SK-N-SH treated with all-trans-retinoic acid at 6 μM for 48 hours (cell line): ENCODE measurements at regions not wholly inside any gene's neighbourhood (a gene's known extent, or its start where the extent isn't known, plus 50 kb on each side); places are given as distances from the start of the nearest gene placed in this dataset.

ENCODE experiments used
- ATAC-seq: fragments of 200-7000 bp; cut with Tn5 transposase; 3 replicates; pipeline ENCODE4 v1.9.1; 2020; ENCODE audit warnings: mild to moderate bottlenecking, moderate library complexity
- ARNTL ChIP-seq: fragments of 450-650 bp; formaldehyde crosslinking; IDR thresholded peaks from 2 replicates; pipeline ENCODE4 v1.5.0; 2020; ENCODE audit warnings: low read depth, mild to moderate bottlenecking, moderate library complexity, borderline replicate concordance
- BACH2 ChIP-seq: fragments of 250-450 bp; sonication (Bioruptor Pico); IDR thresholded peaks from 2 replicates; pipeline ENCODE4 v1.9.0; 2021; ENCODE audit warnings: mild to moderate bottlenecking, borderline replicate concordance
- CSDC2 ChIP-seq: fragments of 250-450 bp; sonication (Bioruptor Pico); IDR thresholded peaks from 2 replicates; pipeline ENCODE4 v1.5.0; 2020; ENCODE audit warnings: mild to moderate bottlenecking, moderate library complexity
- ESRRG ChIP-seq: fragments of 250-450 bp; sonication (Bioruptor Pico); IDR thresholded peaks from 2 replicates; pipeline ENCODE4 v1.6.1; 2021; ENCODE audit warnings: mild to moderate bottlenecking
- GLIS3 ChIP-seq: fragments of 250-450 bp; sonication (Bioruptor Pico); IDR thresholded peaks from 2 replicates; pipeline ENCODE4 v1.5.0; 2020; ENCODE audit warnings: mild to moderate bottlenecking, moderate library complexity
- ISL1 ChIP-seq: fragments of 250-450 bp; sonication (Bioruptor Pico); IDR thresholded peaks from 2 replicates; pipeline ENCODE4 v2.1.2; 2022; ENCODE audit warnings: mild to moderate bottlenecking, moderate library complexity
- OSR1 ChIP-seq: fragments of 250-450 bp; sonication (Bioruptor Pico); IDR thresholded peaks from 2 replicates; pipeline ENCODE4 v1.8.0; 2022; ENCODE audit warnings: moderate library complexity, mild to moderate bottlenecking, inconsistent platforms
- PPARA ChIP-seq: fragments of 250-450 bp; sonication (Bioruptor Pico); IDR thresholded peaks from 2 replicates; pipeline ENCODE4 v1.5.0; 2020; ENCODE audit warnings: mild to moderate bottlenecking, borderline replicate concordance
- RARB ChIP-seq: fragments of 250-450 bp; sonication (Bioruptor Pico); IDR thresholded peaks from 2 replicates; pipeline ENCODE4 v1.8.0; 2021; ENCODE audit warnings: mild to moderate bottlenecking, moderate library complexity
- SNAI2 ChIP-seq: fragments of 250-450 bp; sonication (Bioruptor Pico); IDR thresholded peaks from 2 replicates; pipeline ENCODE4 v1.5.0; 2020; ENCODE audit warnings: mild to moderate bottlenecking, moderate library complexity
- TOX ChIP-seq: fragments of 250-450 bp; sonication (Bioruptor Pico); IDR thresholded peaks from 2 replicates; pipeline ENCODE4 v1.8.0; 2021; ENCODE audit warnings: mild to moderate bottlenecking, moderate library complexity, borderline replicate concordance
- ZC3H10 ChIP-seq: fragments of 250-450 bp; sonication (Bioruptor Pico); IDR thresholded peaks from 2 replicates; pipeline ENCODE4 v1.5.1; 2021; ENCODE audit warnings: mild to moderate bottlenecking, moderate library complexity
- ZFP3 ChIP-seq: fragments of 250-450 bp; sonication (Bioruptor Pico); IDR thresholded peaks from 2 replicates; pipeline ENCODE4 v1.5.0; 2020; ENCODE audit warnings: mild to moderate bottlenecking, moderate library complexity
- ZFP30 ChIP-seq: fragments of 450-650 bp; formaldehyde crosslinking; IDR thresholded peaks from 2 replicates; pipeline ENCODE4 v1.5.0; 2022; ENCODE audit warnings: mild to moderate bottlenecking, moderate library complexity
- ZNF565 ChIP-seq: fragments of 450-650 bp; formaldehyde crosslinking; conservative IDR thresholded peaks from 2 replicates; pipeline ENCODE4 v1.5.0; 2020; ENCODE audit warnings: low read depth, mild to moderate bottlenecking, moderate library complexity
- ZNF70 ChIP-seq: fragments of 450-650 bp; formaldehyde crosslinking; IDR thresholded peaks from 2 replicates; pipeline ENCODE4 v1.5.0; 2020; ENCODE audit warnings: mild to moderate bottlenecking, moderate library complexity
- TF ChIP-seq, protein P1 (sequence below): fragments of 250-450 bp; sonication (Bioruptor Pico); IDR thresholded peaks from 2 replicates; pipeline ENCODE4 v1.8.0; 2020; ENCODE audit warnings: mild to moderate bottlenecking, moderate library complexity, borderline replicate concordance
- TF ChIP-seq, protein P2 (sequence below): fragments of 250-450 bp; sonication (Bioruptor Pico); IDR thresholded peaks from 2 replicates; pipeline ENCODE4 v1.5.1; 2020; ENCODE audit warnings: low read depth, mild to moderate bottlenecking, moderate library complexity
- TF ChIP-seq, protein P3 (sequence below): fragments of 250-450 bp; sonication (Bioruptor Pico); IDR thresholded peaks from 2 replicates; pipeline ENCODE4 v1.5.1; 2021; ENCODE audit warnings: mild to moderate bottlenecking, moderate library complexity
- TF ChIP-seq, protein P4 (sequence below): fragments of 250-450 bp; sonication (Bioruptor Pico); IDR thresholded peaks from 2 replicates; pipeline ENCODE4 v1.5.0; 2020; ENCODE audit warnings: mild to moderate bottlenecking, moderate library complexity
- TF ChIP-seq, protein P5 (sequence below): fragments of 250-450 bp; sonication (Bioruptor Pico); IDR thresholded peaks from 2 replicates; pipeline ENCODE4 v1.8.0; 2021; ENCODE audit warnings: low read depth, mild to moderate bottlenecking, moderate library complexity, borderline replicate concordance

DNA sequence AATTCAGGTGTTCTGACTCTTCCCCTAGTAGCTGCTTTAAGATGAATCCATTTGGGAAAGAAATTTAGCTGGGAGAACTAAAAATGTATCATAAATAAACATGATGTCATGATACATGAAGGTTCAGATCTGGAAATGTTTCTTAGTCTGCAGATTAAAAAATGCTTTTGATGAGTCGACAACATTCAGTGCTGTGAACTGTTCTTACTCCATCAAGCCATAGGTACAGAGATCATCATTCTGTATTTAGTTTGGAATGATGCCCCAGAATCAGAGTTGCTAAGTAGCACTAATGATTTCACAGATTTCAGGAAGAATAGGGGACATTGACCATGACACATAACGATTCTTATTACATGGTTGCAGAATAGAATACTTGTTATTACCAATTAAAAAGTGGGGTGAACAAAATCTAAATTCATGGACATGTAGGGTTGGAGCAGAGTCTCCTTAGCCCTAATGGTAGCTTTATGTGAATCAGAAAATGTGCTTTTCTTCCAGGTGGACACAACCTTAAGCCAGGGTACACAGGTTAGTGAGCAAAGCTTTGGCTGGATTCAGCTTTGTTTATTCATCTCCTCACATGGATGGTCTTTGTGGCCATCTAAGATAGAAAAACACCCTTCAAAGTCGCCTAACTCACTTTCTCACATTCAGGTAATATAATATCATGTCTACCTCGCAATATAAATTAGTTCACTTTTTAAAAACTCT, 205.4 kb upstream of the SEL1L start:
- TF ChIP-seq PPARA (CRISPR knock-in tag) (no peak), ARNTL (no peak), ISL1 (CRISPR knock-in tag) (no peak), TOX (CRISPR knock-in tag) (no peak), ZNF70 (CRISPR knock-in tag) (no peak), ZFP30 (CRISPR knock-in tag) (no peak), ZNF565 (CRISPR knock-in tag) (no peak)
- TF ChIP-seq, protein P1, sequence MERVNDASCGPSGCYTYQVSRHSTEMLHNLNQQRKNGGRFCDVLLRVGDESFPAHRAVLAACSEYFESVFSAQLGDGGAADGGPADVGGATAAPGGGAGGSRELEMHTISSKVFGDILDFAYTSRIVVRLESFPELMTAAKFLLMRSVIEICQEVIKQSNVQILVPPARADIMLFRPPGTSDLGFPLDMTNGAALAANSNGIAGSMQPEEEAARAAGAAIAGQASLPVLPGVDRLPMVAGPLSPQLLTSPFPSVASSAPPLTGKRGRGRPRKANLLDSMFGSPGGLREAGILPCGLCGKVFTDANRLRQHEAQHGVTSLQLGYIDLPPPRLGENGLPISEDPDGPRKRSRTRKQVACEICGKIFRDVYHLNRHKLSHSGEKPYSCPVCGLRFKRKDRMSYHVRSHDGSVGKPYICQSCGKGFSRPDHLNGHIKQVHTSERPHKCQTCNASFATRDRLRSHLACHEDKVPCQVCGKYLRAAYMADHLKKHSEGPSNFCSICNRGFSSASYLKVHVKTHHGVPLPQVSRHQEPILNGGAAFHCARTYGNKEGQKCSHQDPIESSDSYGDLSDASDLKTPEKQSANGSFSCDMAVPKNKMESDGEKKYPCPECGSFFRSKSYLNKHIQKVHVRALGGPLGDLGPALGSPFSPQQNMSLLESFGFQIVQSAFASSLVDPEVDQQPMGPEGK (CRISPR knock-in tag): no peak
- ATAC-seq: no peak

DNA sequence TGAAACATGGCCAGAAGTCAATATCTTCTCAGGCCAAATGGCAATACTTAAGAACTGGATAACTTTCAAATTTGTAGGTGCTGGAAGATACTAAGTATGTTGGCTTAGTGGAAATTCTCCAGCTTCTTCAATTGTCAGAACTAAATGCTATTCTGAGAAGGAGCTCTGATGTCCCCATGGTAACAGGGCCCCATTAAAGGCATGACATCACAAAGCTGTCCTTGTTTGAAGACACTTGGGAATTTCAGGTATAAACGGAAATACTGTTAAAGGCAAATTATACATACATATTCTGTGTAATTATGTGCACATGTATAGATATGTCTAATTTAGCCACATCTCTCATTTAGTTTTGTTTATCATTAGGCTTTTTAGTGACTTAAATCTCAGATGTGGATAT, 210.0 kb upstream of the SEL1L start:
- no peak for ATAC-seq
- TF ChIP-seq PPARA (CRISPR knock-in tag) (no peak), TOX (CRISPR knock-in tag) (no peak), CSDC2 (CRISPR knock-in tag) (no peak), GLIS3 (CRISPR knock-in tag) (no peak), ESRRG (CRISPR knock-in tag) (no peak), ZFP3 (no peak), BACH2 (no peak), OSR1 (CRISPR knock-in tag) (no peak), ARNTL (no peak)
- TF ChIP-seq, protein P2, sequence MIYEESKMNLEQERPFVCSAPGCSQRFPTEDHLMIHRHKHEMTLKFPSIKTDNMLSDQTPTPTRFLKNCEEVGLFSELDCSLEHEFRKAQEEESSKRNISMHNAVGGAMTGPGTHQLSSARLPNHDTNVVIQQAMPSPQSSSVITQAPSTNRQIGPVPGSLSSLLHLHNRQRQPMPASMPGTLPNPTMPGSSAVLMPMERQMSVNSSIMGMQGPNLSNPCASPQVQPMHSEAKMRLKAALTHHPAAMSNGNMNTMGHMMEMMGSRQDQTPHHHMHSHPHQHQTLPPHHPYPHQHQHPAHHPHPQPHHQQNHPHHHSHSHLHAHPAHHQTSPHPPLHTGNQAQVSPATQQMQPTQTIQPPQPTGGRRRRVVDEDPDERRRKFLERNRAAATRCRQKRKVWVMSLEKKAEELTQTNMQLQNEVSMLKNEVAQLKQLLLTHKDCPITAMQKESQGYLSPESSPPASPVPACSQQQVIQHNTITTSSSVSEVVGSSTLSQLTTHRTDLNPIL (CRISPR knock-in tag): no peak
- TF ChIP-seq, protein P3, sequence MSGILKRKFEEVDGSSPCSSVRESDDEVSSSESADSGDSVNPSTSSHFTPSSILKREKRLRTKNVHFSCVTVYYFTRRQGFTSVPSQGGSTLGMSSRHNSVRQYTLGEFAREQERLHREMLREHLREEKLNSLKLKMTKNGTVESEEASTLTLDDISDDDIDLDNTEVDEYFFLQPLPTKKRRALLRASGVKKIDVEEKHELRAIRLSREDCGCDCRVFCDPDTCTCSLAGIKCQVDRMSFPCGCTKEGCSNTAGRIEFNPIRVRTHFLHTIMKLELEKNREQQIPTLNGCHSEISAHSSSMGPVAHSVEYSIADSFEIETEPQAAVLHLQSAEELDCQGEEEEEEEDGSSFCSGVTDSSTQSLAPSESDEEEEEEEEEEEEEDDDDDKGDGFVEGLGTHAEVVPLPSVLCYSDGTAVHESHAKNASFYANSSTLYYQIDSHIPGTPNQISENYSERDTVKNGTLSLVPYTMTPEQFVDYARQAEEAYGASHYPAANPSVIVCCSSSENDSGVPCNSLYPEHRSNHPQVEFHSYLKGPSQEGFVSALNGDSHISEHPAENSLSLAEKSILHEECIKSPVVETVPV: no peak
- TF ChIP-seq, protein P4, sequence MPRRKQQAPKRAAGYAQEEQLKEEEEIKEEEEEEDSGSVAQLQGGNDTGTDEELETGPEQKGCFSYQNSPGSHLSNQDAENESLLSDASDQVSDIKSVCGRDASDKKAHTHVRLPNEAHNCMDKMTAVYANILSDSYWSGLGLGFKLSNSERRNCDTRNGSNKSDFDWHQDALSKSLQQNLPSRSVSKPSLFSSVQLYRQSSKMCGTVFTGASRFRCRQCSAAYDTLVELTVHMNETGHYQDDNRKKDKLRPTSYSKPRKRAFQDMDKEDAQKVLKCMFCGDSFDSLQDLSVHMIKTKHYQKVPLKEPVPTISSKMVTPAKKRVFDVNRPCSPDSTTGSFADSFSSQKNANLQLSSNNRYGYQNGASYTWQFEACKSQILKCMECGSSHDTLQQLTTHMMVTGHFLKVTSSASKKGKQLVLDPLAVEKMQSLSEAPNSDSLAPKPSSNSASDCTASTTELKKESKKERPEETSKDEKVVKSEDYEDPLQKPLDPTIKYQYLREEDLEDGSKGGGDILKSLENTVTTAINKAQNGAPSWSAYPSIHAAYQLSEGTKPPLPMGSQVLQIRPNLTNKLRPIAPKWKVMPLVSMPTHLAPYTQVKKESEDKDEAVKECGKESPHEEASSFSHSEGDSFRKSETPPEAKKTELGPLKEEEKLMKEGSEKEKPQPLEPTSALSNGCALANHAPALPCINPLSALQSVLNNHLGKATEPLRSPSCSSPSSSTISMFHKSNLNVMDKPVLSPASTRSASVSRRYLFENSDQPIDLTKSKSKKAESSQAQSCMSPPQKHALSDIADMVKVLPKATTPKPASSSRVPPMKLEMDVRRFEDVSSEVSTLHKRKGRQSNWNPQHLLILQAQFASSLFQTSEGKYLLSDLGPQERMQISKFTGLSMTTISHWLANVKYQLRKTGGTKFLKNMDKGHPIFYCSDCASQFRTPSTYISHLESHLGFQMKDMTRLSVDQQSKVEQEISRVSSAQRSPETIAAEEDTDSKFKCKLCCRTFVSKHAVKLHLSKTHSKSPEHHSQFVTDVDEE (CRISPR knock-in tag): no peak

DNA sequence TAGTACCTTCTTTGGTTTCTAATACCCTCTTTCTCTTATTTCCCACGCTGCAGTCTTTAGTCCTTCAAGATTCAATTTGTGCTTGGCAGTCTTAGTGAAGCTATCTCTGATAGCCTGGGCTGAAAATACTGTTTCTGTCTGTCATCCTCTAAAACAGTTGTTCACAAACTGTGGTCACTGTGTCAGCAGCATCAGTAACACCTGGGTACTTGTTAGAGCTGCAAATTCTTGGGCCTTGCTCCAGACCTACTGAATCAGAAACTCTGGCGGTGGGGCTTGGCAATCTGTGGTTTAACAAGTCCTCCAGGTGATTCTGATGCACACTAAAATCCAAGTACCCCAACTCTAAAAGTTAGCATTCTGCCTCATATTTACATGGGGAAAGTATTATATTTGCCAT, 217.5 kb upstream of the SEL1L start:
- ATAC-seq: no peak
- TF ChIP-seq ZNF70 (CRISPR knock-in tag) (no peak), BACH2 (no peak), ISL1 (CRISPR knock-in tag) (no peak), ZC3H10 (CRISPR knock-in tag) (no peak), RARB (no peak), SNAI2 (CRISPR knock-in tag) (no peak), CSDC2 (CRISPR knock-in tag) (no peak), TOX (CRISPR knock-in tag) (no peak), GLIS3 (CRISPR knock-in tag) (no peak), ARNTL (no peak), ESRRG (CRISPR knock-in tag) (no peak)
- TF ChIP-seq, protein P1 (CRISPR knock-in tag): no peak
- TF ChIP-seq, protein P5, sequence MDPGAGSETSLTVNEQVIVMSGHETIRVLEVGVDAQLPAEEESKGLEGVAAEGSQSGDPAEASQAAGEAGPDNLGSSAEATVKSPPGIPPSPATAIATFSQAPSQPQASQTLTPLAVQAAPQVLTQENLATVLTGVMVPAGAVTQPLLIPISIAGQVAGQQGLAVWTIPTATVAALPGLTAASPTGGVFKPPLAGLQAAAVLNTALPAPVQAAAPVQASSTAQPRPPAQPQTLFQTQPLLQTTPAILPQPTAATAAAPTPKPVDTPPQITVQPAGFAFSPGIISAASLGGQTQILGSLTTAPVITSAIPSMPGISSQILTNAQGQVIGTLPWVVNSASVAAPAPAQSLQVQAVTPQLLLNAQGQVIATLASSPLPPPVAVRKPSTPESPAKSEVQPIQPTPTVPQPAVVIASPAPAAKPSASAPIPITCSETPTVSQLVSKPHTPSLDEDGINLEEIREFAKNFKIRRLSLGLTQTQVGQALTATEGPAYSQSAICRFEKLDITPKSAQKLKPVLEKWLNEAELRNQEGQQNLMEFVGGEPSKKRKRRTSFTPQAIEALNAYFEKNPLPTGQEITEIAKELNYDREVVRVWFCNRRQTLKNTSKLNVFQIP (CRISPR knock-in tag): no peak
- TF ChIP-seq, protein P4 (CRISPR knock-in tag): no peak
- TF ChIP-seq, protein P3: no peak
